Tibial artery (tissue), 4 donors: ENCODE measurements at regions not wholly inside any gene's neighbourhood (a gene's known extent, or its start where the extent isn't known, plus 50 kb on each side); places are given as distances from the start of the nearest gene placed in this dataset.

Source experiments
- DNase-seq, 2 donors: peaks; one replicate each; pipeline ENCODE4 v3.0.0-alpha.2; 2019
- H3K27ac ChIP-seq, 2 donors: fragments of 200-600 bp; sonication (generic) in 1 of 2; 1 replicate in 1 of 2; 2 replicates in 1 of 2; pipeline ENCODE4 v1.5.1; 2018 to 2019; ENCODE audit warnings: mild to moderate bottlenecking in 1 of 2
- H3K27me3 ChIP-seq, 2 donors: fragments of 200-600 bp; sonication (generic) in 1 of 2; one replicate each; pipeline versions ENCODE4 v1.5.1 to v1.6.0; 2016 to 2019
- H3K36me3 ChIP-seq, 3 donors: fragments of 200-600 bp; sonication (generic) in 2 of 3; one replicate each; pipeline ENCODE4 v1.5.1; 2016 to 2019; ENCODE audit warnings: mild to moderate bottlenecking in 2 of 3
- H3K4me1 ChIP-seq, 4 donors: fragments of 200-600 bp; sonication (generic) in 2 of 4; 1 replicate in 3 of 4; 2 replicates in 1 of 4; pipeline ENCODE4 v1.5.1; 2016 to 2019
- H3K4me3 ChIP-seq, 2 donors: fragments of 200-600 bp; sonication (generic) in 1 of 2; 1 replicate in 1 of 2; 2 replicates in 1 of 2; pipeline ENCODE4 v1.5.1; 2018 to 2019; ENCODE audit warnings: mild to moderate bottlenecking in 2 of 2
- H3K9me3 ChIP-seq, 3 donors: fragments of 200-600 bp; sonication (generic) in 1 of 3; one replicate each; pipeline ENCODE4 v1.5.1; 2016 to 2019
- CTCF ChIP-seq, 2 experiments: fragments of 200-600 bp in 1 of 2; fragments of 450-650 bp in 1 of 2; IDR thresholded peaks; one replicate each; pipeline ENCODE4 v1.5.1; 2017 to 2019; ENCODE audit warnings: antibody characterized with exemption in 2 of 2, mild to moderate bottlenecking in 1 of 2, moderate library complexity in 1 of 2
- intact Hi-C: fragments of 100-400 bp; cut with DNase I; formaldehyde crosslinking; loops from one replicate; pipeline ENCODE4 v1.15.0; 2023; ENCODE audit warnings: low total_unique reads

GRCh38 chr2:59996855-59997254 lies 556.6 kb downstream of the BCL11A start:
- no peak for DNase-seq
- Histone ChIP-seq H3K4me3 (no peak overlapping the region), H3K27me3 (no peaks in the 10 kb centered on the region), H3K27ac (no peak overlapping the region), H3K4me1 (no peaks in the 10 kb centered on the region), H3K36me3 (no peaks in the 10 kb centered on the region), H3K9me3 (no peaks in the 10 kb centered on the region)
- intact Hi-C loops = no loop called here
- TF ChIP-seq CTCF (IDR thresholded peaks at IDR 0.05) = no peak

GRCh38 chr2:59993726-59994125 lies 559.7 kb downstream of the BCL11A start:
- no peaks in the 10 kb centered on the region for H3K27me3 ChIP-seq
- H3K27ac ChIP-seq = no peak overlapping the region
- no peak overlapping the region for H3K4me3 ChIP-seq
- no peaks in the 10 kb centered on the region for H3K36me3 ChIP-seq
- H3K4me1 ChIP-seq = no peaks in the 10 kb centered on the region
- DNase-seq = no peak
- H3K9me3 ChIP-seq = no peaks in the 10 kb centered on the region
- no peak for TF ChIP-seq CTCF (IDR thresholded peaks at IDR 0.05)
- intact Hi-C loops = no loop called here

- Histone ChIP-seq H3K4me3 (no peak overlapping the region), H3K36me3 (no peaks in the 10 kb centered on the region), H3K9me3 (no peaks in the 10 kb centered on the region), H3K27ac (no peak overlapping the region), H3K27me3 (no peaks in the 10 kb centered on the region), H3K4me1 (no peaks in the 10 kb centered on the region)
- no peak for TF ChIP-seq CTCF (IDR thresholded peaks at IDR 0.05)
- intact Hi-C loops = no loop called here
- no peak for DNase-seq
These were observed 565.1 kb downstream of the BCL11A start for GRCh38 chr2:59988341-59988740.

GRCh38 chr2:59986511-59986910 lies 566.9 kb downstream of the BCL11A start:
- TF ChIP-seq CTCF (IDR thresholded peaks at IDR 0.05) = no peak
- H3K27me3 ChIP-seq = no peaks in the 10 kb centered on the region
- no peaks in the 10 kb centered on the region for H3K9me3 ChIP-seq
- H3K27ac ChIP-seq = no peak overlapping the region
- DNase-seq = no peak
- H3K4me3 ChIP-seq = no peak overlapping the region
- H3K4me1 ChIP-seq = no peaks in the 10 kb centered on the region
- intact Hi-C loops = no loop called here
- H3K36me3 ChIP-seq = no peaks in the 10 kb centered on the region

GRCh38 chr2:59985923-59986322 lies 567.5 kb downstream of the BCL11A start:
- intact Hi-C loops = no loop called here
- no peak overlapping the region for H3K4me3 ChIP-seq
- H3K9me3 ChIP-seq = no peaks in the 10 kb centered on the region
- H3K36me3 ChIP-seq = no peaks in the 10 kb centered on the region
- no peaks in the 10 kb centered on the region for H3K27me3 ChIP-seq
- TF ChIP-seq CTCF (IDR thresholded peaks at IDR 0.05) = no peak
- H3K27ac ChIP-seq = no peak overlapping the region
- DNase-seq = no peak
- H3K4me1 ChIP-seq = no peaks in the 10 kb centered on the region

- intact Hi-C loops = no loop called here
- H3K36me3 ChIP-seq = no peaks in the 10 kb centered on the region
- no peaks in the 10 kb centered on the region for H3K4me1 ChIP-seq
- H3K27me3 ChIP-seq = no peaks in the 10 kb centered on the region
- H3K9me3 ChIP-seq = no peaks in the 10 kb centered on the region
- no peak overlapping the region for H3K27ac ChIP-seq
- no peak overlapping the region for H3K4me3 ChIP-seq
- no peak for TF ChIP-seq CTCF (IDR thresholded peaks at IDR 0.05)
- DNase-seq = no peak
These were observed 579.2 kb downstream of the BCL11A start for GRCh38 chr2:59974051-59974766.
